Natural killer cell (primary cell): ENCODE measurements at regions not wholly inside any gene's neighbourhood (a gene's known extent, or its start where the extent isn't known, plus 50 kb on each side); places are given as distances from the start of the nearest gene placed in this dataset.

Experiments
- ATAC-seq, 3 donors: fragments of 150-1000 bp in 2 of 3; fragments of 200-7000 bp in 1 of 3; cut with Tn5 transposase; 1 replicate in 1 of 3; 2 replicates in 2 of 3; pipeline ENCODE4 v1.10.0; 2021; ENCODE audit warnings: mild to moderate bottlenecking in 2 of 3, moderate library complexity in 2 of 3
- DNase-seq, 2 donors: peaks; one replicate each; pipeline versions ENCODE4 v3.0.0 to v3.0.0-alpha.2; 2013 to 2021; ENCODE audit warnings: mixed read lengths in 1 of 2
- H3K27ac ChIP-seq: one replicate; pipeline ENCODE4 v1.5.1; 2013; ENCODE audit warnings: mild to moderate bottlenecking, low read length
- H3K27me3 ChIP-seq: one replicate; pipeline ENCODE4 v1.6.1; 2013; ENCODE audit warnings: low read length; ENCODE audit not compliant: control insufficient read depth, insufficient read depth
- H3K36me3 ChIP-seq: one replicate; pipeline ENCODE4 v1.6.1; 2013; ENCODE audit warnings: low read length; ENCODE audit not compliant: control insufficient read depth, insufficient read depth
- H3K4me1 ChIP-seq: one replicate; pipeline ENCODE4 v1.6.1; 2013; ENCODE audit warnings: low read length; ENCODE audit not compliant: control insufficient read depth, insufficient read depth
- H3K4me3 ChIP-seq: one replicate; pipeline ENCODE4 v1.5.1; 2013; ENCODE audit warnings: low read length
- H3K9me3 ChIP-seq: one replicate; pipeline ENCODE4 v1.6.1; 2013; ENCODE audit warnings: low read length; ENCODE audit not compliant: control insufficient read depth, insufficient read depth
- H3K27ac Mint-ChIP-seq, 2 donors: one replicate each; pipeline ENCODE4 v1.8.0; 2022; ENCODE audit warnings: mild to moderate bottlenecking in 2 of 2, mixed read lengths in 2 of 2, moderate library complexity in 1 of 2
- H3K27me3 Mint-ChIP-seq, 2 donors: one replicate each; pipeline ENCODE4 v1.8.0; 2022; ENCODE audit warnings: low read depth in 2 of 2, mixed read lengths in 2 of 2
- H3K36me3 Mint-ChIP-seq: one replicate; pipeline ENCODE4 v1.8.0; 2022; ENCODE audit warnings: mixed read lengths
- H3K4me1 Mint-ChIP-seq, 2 donors: one replicate each; pipeline ENCODE4 v1.8.0; 2022; ENCODE audit warnings: mixed read lengths in 2 of 2
- H3K4me3 Mint-ChIP-seq: one replicate; pipeline ENCODE4 v1.8.0; 2022; ENCODE audit warnings: mild to moderate bottlenecking, moderate library complexity, mixed read lengths
- H3K9me3 Mint-ChIP-seq, 2 donors: one replicate each; pipeline ENCODE4 v1.8.0; 2022; ENCODE audit warnings: mixed read lengths in 2 of 2
- WGBS: methylation state at CpG from one replicate; pipeline ENCODE4 v1.1.7; 2013; ENCODE audit warnings: missing lambda C conversion rate; ENCODE audit not compliant: insufficient coverage; 5-methylcytosine and 5-hydroxymethylcytosine counted together
- intact Hi-C: fragments of 100-400 bp; cut with micrococcal nuclease; formaldehyde crosslinking; loops from one replicate; pipeline ENCODE4 v1.14.2; 2022
- TF ChIP-seq, protein P1 (sequence below): fragments of 200-600 bp; IDR thresholded peaks from one replicate; pipeline ENCODE4 v1.8.0; 2022; ENCODE audit warnings: antibody characterized with exemption

DNA sequence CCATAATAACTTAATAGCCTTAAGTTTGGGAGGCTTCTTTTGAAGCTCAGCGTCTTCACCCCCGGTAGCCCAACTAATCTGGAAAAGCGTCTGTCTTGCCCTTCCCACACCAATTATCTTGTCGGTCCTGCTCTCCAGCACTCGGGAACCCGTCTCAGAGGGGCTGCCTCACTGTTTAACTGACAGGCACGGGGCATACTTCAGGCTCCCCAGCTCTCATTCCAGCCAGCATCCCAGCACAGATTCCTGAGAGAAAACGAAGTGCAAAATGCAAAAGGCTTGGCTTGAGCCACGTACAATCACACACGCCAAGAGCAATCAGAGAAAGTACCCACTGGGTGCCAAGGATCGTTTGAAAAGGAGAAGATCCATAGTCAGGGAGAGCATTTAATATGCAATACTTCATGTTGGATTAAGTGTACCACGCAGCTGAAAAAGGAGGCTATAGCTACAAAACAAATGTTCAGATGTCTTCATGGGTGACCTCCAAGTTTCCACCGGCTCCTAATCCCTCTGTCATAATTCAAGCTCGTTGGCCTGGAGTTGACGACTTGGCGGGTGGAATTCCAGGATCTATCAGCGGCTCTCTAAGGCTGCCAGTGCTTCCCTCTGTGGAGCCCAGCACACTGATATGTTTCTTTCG, 53.7 kb upstream of the STX16 start:
- H3K4me3 ChIP-seq, result no peak overlapping the region
- no peak for ATAC-seq
- no peaks in the 10 kb centered on the region for H3K36me3 ChIP-seq
- H3K4me1 ChIP-seq, result no peaks in the 10 kb centered on the region
- no peak overlapping the region for H3K4me3 Mint-ChIP-seq
- H3K27me3 ChIP-seq, result no peaks in the 10 kb centered on the region
- H3K9me3 ChIP-seq, result no peaks in the 10 kb centered on the region
- TF ChIP-seq, protein P1, sequence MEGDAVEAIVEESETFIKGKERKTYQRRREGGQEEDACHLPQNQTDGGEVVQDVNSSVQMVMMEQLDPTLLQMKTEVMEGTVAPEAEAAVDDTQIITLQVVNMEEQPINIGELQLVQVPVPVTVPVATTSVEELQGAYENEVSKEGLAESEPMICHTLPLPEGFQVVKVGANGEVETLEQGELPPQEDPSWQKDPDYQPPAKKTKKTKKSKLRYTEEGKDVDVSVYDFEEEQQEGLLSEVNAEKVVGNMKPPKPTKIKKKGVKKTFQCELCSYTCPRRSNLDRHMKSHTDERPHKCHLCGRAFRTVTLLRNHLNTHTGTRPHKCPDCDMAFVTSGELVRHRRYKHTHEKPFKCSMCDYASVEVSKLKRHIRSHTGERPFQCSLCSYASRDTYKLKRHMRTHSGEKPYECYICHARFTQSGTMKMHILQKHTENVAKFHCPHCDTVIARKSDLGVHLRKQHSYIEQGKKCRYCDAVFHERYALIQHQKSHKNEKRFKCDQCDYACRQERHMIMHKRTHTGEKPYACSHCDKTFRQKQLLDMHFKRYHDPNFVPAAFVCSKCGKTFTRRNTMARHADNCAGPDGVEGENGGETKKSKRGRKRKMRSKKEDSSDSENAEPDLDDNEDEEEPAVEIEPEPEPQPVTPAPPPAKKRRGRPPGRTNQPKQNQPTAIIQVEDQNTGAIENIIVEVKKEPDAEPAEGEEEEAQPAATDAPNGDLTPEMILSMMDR, result no peak
- H3K27me3 Mint-ChIP-seq, result peaks cover 6 to 10% of the 10 kb centered on the region in 2 donors
- H3K9me3 Mint-ChIP-seq, result no peaks in the 10 kb centered on the region
- no peak overlapping the region for H3K27ac ChIP-seq
- H3K4me1 Mint-ChIP-seq, result no peaks in the 10 kb centered on the region
- H3K27ac Mint-ChIP-seq, result no peak overlapping the region
- intact Hi-C loops, result no loop called here
- WGBS, result 69% methylated on average over 18 of the region's 18 CpGs
- no peak for DNase-seq
- H3K36me3 Mint-ChIP-seq, result no peaks in the 10 kb centered on the region

- DNase-seq, result no peak
- Histone ChIP-seq H3K27ac (no peak overlapping the region), H3K9me3 (no peaks in the 10 kb centered on the region), H3K27me3 (no peaks in the 10 kb centered on the region), H3K36me3 (no peaks in the 10 kb centered on the region), H3K4me1 (peaks cover 2% of the 10 kb centered on the region), H3K4me3 (no peak overlapping the region)
- Mint-ChIP-seq H3K4me1 (no peaks in the 10 kb centered on the region), H3K4me3 (no peak overlapping the region), H3K27ac (no peak overlapping the region), H3K27me3 (peaks cover 6 to 7% of the 10 kb centered on the region in 2 donors), H3K36me3 (no peaks in the 10 kb centered on the region), H3K9me3 (no peaks in the 10 kb centered on the region)
- TF ChIP-seq, protein P1, result no peak
- WGBS, result 83% methylated on average over 16 of the region's 16 CpGs
- intact Hi-C loops, result no loop called here
- ATAC-seq, result no peak
Measured at GRCh38 chr20:58596750-58597248, 54.3 kb upstream of the STX16 start.

- no peak overlapping the region for H3K27ac Mint-ChIP-seq
- H3K9me3 ChIP-seq, result no peaks in the 10 kb centered on the region
- no peaks in the 10 kb centered on the region for H3K36me3 Mint-ChIP-seq
- no peaks in the 10 kb centered on the region for H3K9me3 Mint-ChIP-seq
- intact Hi-C loops, result no loop called here
- DNase-seq, result no peak
- no peaks in the 10 kb centered on the region for H3K27me3 ChIP-seq
- no peak overlapping the region for H3K4me3 Mint-ChIP-seq
- TF ChIP-seq, protein P1, result no peak
- H3K27ac ChIP-seq, result no peak overlapping the region
- peaks cover 0 to 5% of the 10 kb centered on the region in 2 donors for H3K4me1 Mint-ChIP-seq
- H3K27me3 Mint-ChIP-seq, result peaks cover 7 to 10% of the 10 kb centered on the region in 2 donors
- no peak overlapping the region for H3K4me3 ChIP-seq
- WGBS, result 81% methylated on average over 6 of the region's 6 CpGs
- ATAC-seq, result no peak
- H3K4me1 ChIP-seq, result peaks cover 6% of the 10 kb centered on the region
- no peaks in the 10 kb centered on the region for H3K36me3 ChIP-seq
Measured at GRCh38 chr20:58596244-58596643, 54.8 kb upstream of the STX16 start.

DNA sequence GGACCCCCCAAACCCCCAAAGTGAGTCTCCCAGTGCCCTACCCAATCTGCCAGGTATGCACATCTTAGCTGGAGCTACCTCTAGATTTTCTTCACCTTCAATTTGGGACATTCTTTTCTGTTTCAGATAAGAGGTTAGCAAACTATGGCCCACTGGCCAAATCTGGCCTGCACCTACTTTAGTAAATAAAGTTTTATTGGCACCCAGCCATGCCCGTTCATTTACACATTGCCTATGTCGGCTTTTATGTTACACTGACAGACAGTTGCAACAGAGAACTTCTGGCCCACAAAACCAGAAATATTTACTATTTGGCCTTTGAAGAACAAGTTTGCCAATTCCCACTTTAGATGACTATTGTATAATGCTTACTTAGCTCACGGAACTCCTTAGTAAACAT, 55.9 kb upstream of the STX16 start:
- no peaks in the 10 kb centered on the region for H3K9me3 Mint-ChIP-seq
- no peaks in the 10 kb centered on the region for H3K36me3 Mint-ChIP-seq
- ATAC-seq, result no peak
- no peak for DNase-seq
- H3K27ac Mint-ChIP-seq, result no peak overlapping the region
- Histone ChIP-seq H3K27me3 (no peaks in the 10 kb centered on the region), H3K36me3 (no peaks in the 10 kb centered on the region), H3K9me3 (no peaks in the 10 kb centered on the region), H3K27ac (no peak overlapping the region), H3K4me3 (no peak overlapping the region), H3K4me1 (peaks cover 11% of the 10 kb centered on the region)
- H3K4me3 Mint-ChIP-seq, result no peak overlapping the region
- TF ChIP-seq, protein P1, result no peak
- intact Hi-C loops, result no loop called here
- H3K27me3 Mint-ChIP-seq, result peaks cover 6 to 10% of the 10 kb centered on the region in 2 donors
- 87% methylated on average over 2 of the region's 3 CpGs for WGBS
- peaks cover 0 to 6% of the 10 kb centered on the region in 2 donors for H3K4me1 Mint-ChIP-seq
